GM18867 (cell line): ENCODE measurements at regions not wholly inside any gene's neighbourhood (a gene's known extent, or its start where the extent isn't known, plus 50 kb on each side); places are given as distances from the start of the nearest gene placed in this dataset.

ENCODE experiments used
- ATAC-seq: cut with Tn5 transposase; IDR thresholded peaks from one replicate; pipeline ENCODE4 v1.9.1; 2021; ENCODE audit warnings: mild to moderate bottlenecking, moderate library complexity; ENCODE audit not compliant: unreplicated experiment

DNA sequence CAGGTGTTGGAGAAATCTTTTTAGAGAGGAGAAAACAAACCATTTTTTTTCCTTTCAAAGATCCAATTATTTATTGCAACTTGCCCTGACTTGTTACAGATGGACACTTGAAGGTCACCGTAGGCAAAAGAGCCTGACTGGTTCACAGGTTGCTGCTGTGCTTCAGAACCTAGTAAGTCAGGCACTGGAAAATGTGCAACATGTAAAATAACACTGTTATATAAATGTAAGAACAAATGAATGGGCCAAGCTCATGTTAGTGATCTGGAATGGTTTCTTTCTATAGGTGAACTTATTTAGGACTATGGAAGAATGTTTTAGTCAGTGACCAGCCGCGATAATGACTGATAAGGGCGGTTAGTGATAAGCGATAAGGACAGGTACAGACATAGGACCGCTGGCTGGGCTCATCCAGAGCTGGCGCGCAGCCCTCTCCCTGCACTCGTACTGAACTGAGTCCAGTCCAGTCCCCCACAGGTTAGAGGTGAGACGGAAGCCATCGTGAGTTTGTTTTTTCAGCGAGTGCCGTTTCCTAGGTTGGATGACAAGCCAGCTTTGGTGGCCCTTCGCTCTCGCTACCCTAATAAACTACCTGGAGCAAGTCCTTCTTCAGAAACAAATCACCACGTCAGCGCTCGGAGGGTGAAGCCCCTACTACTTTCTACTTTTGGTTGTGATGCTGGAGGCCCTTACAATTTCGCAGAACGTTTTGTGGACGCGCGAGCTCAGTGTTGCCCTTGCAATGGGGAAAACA lies 94.4 kb upstream of the PRDM1 start:
- peak; percentile 28 for ATAC-seq

DNA sequence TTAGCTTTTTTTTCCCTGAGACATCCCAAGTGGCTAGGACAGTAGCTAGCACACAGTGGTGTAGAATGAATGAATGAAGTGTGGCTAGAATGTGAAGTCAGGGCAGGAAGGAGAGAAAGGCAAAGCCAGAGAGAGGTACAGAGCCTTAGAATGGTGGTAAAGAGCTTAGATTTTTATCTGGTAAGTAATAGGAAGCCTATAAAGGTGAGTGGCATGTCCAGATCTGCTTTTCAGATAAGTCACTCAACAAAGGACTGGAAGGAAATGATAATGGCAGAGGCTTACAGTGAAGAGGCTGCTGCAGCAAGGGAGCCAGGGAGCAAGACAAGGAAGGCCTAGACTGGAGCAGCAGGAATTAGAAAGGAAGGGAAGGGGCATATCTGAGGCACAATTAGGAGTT lies 96.0 kb upstream of the PRDM1 start:
- ATAC-seq, result no peak

DNA sequence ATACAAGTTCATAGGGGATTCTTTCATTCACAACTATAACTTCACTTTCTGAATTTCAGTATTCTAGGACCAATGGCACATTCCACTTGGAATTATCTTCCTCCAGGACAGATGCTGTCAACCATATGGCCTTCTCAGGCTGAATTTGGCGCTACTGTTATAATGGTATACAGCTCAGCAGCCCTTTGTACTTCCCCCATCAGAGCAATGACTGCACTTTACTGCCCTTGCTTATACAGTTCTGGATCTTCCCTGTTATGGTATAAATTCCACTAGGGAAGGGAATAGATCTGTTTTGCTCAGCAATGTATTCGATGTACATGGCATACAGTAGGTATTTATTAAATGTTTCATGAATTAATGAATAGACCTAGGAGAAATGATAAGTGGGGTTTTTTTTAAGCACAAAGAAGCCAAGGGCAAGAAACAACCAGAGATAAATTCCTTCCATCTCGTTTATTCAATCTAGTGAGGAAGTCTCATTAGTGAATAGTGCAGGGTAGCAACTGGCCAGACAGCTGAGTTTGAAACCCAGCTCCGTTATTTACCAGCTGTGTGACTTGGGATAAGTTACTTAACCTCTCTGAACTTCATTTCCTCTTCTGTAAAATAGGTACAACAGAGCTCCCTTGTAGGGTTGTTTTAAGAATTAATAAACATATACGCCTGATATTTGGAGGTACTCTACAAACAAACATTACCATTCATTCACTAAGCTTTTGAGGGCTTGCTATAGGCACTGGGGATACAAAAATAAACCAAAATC lies 97.1 kb upstream of the PRDM1 start:
- ATAC-seq, result no peak

DNA sequence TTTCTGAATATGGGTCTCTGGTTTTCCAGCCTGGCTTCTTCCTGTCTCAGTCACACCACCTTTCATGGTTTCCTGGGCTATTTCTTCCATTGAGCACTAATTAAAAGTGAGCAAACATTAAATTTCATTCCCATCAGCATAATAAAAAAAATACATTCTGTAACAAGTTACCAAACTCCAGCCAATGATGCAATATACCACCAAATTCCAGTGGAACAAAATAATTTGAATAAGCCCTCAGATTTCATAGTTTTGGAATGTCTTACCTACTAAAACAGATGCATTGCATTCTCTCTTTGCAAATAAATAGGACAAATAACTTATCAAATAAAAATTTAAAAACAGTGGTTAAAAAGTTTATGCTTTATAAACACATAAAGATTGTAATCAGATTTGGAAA lies 97.8 kb upstream of the PRDM1 start:
- ATAC-seq, result no peak

DNA sequence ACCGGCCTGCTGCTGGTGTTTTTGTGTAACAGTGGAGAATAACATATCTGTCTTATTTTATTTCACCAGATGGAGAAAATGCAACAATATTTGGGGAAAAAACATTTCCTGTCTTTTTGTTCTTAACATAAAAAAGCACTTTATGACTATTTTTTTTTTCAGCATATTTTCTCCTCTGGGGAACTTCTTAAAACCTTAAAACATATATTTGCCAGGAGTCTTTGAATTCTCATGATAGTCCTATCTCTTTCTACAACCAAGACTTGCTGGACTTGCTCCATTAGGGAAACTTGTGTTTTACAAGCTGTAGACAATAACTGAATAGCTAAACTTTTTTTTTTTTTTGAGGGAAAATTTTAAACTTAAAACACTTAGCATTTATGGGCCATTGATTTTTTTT lies 98.6 kb upstream of the PRDM1 start:
- ATAC-seq, result no peak

DNA sequence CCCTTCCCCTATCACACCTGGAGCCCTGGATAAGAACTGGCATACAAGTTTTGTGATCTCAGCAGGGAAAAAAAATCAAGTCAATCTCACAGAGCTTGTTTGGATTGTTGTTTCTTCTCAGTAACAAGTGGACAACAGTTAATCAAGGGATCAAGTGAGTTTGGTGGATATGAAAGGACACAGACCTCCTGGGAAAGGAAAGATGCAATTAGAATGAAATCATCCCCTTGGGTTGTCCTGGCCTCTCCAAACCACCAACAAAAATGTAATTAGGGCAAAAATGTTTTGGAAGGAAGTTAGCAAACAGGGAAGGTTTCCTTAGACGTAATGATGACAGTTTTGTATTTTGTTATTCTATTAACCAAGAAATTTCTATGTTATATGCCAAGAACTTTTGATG lies 99.1 kb upstream of the PRDM1 start:
- no peak for ATAC-seq

DNA sequence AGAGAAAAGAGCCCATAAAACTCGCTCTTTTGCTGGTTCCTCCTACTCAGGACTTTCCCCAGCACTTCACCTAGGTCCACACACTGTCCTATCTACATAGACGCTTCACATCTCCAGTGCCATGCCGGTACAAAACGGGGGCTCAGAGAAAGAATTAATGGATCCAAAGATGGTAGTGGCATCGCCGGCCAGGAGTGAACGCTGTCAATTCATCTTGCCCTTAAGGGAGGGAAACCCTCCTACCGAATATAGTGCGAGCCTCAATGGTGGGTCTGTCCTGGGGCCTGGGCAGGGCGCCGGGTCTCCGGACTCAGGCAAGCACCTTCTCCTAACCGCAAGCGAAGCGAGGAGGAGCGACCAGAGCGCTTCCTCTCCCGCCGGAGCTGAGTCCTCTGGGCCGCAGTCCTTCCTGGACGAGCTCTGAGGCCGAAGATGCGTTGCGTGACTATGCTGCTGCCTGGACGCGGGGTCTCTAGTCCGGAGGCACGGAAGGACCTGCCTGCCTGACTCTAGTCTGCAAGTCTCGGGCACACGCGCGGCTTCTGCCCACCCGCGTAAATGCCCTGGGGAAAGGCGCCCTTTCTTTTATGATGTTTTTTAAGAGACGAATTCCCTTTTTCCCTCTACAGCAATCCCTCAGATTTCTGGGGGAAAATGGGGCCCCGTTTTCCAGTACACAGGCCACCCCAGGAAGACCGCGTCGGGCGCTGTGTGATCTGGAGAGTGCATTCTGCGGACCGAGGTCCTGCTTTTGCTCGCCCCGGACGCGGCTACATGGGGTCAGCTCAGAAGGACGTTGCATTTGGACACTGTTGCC lies 100.1 kb upstream of the PRDM1 start:
- no peak for ATAC-seq

DNA sequence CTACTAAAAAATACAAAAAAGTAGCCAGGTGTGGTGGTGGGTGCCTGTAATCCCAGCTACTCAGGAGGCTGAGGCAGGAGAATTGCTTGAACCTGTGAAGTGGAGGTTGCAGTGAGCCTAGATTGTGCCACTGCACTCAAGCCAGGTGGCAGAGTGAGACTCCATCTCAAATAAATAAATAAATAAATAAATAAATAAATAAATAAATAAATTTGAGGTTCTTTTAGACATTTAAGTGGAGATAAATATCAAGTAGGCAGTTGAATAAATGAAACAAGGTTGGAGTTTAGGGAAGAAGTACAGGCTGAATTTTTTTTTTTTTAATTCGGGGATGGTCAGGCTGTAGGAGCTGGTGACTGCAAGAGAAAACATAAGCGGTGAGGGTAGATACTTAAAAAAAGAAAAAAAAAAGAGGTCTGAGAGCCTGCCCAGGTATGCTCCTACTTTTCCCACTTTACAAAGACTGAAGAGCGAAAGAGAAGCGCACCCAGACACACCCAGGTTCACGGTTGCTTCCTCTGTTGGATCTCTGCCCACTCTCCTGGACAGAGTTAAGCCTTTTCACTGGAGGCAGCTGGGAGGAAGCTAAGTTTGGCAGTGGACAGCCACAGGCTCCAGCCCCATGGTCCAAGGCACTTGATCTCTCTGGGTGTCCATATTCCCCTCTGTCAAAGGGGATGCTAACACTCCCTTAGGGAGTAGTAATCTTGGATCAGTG lies 100.9 kb upstream of the PRDM1 start:
- no peak for ATAC-seq

DNA sequence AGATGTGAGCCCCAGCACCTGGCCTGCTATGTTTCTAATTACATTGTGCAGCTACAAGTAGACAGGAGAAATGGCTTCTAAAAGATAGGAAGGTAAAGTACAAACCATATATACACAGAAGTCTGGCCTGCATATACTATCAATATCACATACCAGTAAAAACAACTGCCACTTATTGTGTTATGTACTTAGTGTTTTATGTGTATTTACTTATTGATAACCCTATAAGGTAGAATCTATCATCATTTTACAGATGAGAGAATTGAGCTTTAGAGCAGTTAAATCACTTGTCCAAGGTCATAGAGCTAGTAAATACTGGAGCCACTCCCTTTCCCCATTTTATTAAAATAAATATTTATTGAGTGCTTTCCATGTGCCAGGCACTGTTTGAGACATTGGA lies 102.4 kb upstream of the PRDM1 start:
- ATAC-seq, result no peak

DNA sequence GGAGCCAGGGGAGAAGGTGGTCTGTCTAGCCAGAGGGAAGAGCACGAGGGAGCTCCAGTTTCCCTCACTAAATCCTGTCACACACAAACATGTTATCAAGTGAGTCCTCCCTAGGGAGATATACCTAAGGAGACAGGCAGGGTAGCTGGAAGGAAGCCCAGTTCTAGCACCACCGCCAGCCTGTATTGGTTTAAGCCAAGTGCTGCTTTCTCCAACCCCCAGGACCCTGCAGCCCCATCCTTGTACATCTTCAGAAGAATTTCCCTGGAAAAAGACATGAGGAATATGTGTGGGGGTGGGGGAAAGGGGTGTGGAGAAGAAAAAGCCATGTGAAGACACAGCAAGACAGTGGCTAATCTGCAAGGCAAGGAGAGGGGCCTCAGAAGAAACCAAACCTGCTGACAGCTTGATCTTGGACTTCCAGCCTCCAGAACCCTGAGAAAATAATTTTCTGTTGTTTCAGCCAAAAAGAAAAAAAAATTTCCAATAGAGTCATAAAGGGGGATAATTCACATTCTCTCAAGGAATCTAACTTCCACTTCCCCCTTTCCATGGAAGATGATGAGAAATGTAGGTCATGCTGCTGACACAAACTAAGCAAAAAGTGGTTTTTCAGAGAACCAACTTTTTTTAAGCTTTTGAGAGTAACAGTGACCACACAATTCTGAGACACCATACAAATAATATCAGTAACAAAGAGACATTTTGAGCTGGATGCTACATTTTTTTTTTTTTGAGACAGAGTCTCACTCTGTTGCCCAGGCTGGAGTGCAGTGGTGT lies 103.2 kb upstream of the PRDM1 start:
- ATAC-seq, result no peak

DNA sequence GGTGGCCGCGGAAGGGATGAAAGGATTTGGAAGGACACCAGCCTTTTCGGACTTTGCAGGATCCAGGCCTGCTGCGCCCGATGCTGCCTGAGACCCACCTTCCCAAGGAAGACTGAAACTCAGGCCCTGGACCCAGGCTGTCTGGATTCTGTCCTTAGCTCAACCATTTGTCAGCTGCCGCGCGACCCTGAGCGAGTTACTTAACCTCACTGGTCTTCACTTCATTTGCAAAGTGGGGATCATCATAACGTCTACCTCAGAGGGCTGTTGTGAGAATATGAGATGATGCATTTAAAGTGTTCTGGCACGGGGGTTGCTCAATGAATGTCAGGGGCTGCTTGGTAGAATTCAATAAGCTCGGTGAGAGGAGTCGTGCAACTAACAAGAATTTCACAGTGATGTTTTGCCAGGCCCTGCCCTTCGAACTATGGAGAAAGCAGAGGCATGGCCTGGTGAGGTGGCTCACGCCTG lies 104.2 kb upstream of the PRDM1 start:
- ATAC-seq, result no peak

DNA sequence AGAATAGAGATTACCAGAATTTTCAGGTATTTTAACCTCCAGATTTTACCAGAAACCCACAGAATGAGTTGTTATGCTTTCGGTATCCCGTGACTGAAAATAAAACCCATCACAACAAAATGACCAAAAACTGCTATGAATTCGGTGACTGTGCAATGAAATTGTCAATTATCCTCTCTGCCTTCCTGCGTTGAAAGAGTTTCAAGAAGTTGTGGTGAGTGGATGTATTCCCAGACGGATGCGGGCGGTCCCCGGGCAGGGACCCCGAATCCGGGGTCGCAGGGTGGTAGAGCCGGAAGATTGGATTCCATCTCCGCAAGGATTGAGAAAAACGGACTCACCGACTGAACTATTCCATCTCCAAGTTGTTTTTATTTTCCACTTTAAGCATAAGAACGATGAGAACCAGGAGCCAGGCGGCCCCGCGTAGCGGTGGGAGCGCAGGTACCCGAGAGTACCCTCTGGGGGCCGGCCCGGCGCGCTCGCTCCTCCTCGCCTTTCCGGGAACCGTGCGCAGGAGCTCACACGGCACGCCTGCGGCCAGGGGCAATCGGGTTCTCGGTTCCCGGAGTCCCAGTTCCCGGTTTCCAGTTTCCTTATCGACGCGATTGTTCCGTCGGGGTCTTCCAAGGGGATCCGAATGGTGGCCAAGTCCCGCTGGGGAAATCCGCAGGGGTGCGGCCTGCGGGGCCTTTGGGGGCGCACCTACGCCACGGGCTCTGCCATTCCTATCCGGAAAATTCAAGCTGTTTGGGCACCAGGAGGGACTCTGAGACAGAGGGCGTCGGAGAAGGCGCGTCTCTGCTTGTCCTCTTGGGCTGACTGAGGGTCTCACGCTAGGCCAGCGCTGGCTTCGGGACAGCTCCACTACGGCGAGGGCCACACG lies 104.9 kb upstream of the PRDM1 start:
- ATAC-seq, result no peak

DNA sequence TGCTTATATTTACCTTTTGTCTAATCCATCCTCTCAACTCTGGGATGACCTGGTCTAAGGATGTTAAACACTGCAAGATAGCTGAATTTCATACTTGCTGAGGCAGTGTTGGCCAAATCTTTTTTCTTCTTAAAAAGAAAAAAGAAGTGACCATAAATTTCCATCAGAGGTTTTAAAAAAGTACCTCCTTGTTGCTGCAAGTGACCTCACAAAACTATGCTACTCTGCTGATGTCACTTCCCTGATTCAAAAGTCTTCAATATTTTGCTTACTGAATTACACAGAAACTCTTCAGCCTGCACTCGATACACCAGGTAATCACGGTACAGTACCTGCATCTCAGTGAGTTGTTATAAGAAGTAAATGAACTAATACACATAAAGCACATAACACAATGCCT lies 107.2 kb upstream of the PRDM1 start:
- ATAC-seq, result no peak

DNA sequence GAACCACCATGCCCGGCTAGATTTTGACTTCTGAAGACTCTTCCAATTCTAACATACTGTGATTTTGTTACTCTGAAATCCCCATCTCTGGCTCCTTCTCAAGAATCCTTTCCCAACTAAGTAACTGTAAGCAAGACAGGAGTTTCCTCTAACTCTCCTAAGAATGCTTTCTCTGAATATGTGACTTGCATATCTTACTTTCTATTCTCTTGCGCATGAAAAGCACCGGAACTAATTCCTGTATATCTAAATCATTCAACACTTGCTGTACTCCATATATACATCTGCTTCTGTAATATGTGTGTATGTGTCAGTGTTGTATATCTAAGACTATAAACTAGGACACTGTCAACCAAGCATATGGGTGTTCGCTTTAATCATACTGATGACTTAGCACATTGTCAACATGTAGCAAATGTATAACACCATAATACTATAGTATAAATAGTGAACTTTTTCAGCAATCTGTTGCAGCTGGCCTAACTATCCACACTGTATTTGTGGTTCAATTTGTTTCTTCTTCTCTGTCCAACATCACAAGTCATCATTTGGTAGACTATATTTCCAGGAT lies 108.1 kb upstream of the PRDM1 start:
- no peak for ATAC-seq

DNA sequence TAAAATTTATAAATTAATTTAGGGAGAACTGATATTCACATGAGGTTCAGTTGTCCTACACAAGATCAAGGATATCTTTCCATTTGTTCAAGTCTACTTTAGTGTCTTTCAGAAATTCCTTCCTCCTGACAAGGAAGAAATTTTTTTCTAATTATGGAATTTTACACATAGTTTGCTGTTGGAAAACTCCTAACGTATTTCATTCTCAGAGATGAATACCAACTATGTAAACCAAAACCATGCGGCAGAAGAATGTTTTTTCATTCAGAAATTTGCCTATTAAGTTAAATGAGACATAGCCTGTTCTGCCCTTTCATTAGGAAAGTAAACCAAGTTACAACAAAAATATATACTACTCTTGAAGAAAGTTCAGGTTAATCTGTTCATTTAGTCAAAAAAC lies 111.2 kb upstream of the PRDM1 start:
- ATAC-seq, result no peak

DNA sequence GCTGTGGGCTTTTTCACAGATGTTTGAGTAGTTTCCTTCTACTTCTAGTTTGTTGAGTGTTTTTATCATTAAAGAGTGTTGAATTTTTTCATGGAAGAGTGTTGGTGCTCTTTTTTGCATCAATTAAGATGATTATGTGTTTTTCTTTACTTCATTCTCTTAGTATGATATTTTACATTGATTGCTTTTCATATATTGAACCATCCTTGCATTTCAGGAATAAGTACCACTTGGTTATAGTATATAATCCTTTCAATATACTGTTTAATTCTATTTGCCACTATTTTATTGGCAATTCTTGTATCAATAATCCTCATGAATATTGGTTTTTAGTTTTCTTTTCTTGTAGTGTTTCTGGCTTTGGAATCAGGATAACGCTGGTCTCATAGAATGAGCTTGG lies 113.7 kb upstream of the PRDM1 start:
- no peak for ATAC-seq

DNA sequence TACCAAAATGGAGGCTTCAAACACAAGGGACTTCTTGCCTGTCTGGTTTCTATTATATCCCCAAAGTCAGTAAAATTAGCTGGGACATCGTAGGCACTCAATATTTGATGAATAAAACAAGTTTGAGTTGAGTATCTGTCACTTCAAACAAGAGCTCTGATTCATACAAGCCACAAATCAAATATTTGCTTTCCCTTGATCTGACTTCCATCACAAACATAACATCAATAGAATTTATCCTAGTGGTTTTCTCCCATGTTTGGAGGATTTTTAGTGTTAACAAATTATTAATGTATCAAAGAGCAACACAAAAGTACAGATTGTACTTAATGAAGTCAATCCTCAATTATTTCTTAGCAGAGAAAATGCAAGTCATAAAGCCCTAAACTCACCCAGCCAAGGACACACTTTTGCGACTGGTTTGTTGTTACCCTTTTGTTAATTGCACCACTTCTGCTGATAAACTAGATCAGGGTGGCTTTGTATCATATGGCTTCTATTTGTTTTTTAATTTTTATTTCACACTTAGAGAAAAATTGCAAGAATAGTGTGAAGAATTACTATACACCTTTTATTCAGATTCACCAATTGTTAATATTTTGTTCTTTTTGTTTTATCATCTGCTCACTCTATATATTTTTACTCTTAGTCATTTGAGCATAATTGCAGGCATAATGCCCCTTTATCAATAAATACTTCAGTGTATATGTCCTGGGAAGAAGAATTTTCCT lies 117.4 kb upstream of the PRDM1 start:
- ATAC-seq, result no peak

DNA sequence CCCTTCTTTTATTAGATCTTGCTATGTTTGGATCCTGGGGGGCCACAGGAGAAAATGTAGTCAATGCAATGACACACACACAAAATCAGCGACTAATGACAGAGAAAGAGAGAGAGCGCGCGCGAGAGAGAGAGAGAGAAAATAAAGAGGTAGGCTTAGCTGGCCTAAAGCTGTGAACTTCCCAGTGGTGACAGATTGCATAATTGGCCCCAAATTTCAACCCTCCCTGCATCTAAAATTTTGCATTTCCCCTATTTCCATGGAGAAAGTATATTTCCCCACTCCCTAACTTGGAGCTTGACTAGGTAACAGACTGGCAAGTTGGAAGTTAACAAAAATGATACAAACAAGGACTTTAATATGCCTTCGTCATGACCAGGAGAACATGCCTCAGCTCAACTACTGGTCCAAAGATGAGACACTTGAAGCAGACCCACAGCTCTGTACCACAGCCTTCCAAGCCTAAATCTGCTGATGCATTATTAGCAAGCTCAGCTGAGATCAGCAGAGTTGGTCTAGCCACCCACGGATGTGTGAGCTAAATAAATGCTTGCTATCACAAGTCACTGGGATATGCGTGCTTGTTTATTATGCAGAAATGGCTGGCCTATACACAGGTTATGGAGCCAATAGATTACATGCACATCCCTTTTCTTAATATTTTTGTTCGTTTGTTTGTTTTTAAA lies 118.1 kb upstream of the PRDM1 start:
- ATAC-seq, result no peak
